HG03571 (cell line): ENCODE measurements at regions not wholly inside any gene's neighbourhood (a gene's known extent, or its start where the extent isn't known, plus 50 kb on each side); places are given as distances from the start of the nearest gene placed in this dataset.
"Not testable (repeated sequence)": the region's sequence is repeated elsewhere in the genome, so short reads cannot be mapped to it uniquely, and the experiment has no call there.

Source experiments
- ATAC-seq: cut with Tn5 transposase; IDR thresholded peaks from one replicate; pipeline ENCODE4 v1.9.1; 2021; ENCODE audit not compliant: unreplicated experiment

GRCh38 chr2:23036629-23037028 lies 348.4 kb upstream of the KLHL29 start:
- no peak for ATAC-seq

GRCh38 chr2:23037596-23037995 lies 347.4 kb upstream of the KLHL29 start:
- no peak for ATAC-seq

- no peak for ATAC-seq
These were observed 343.5 kb upstream of the KLHL29 start for GRCh38 chr2:23041443-23041842.

- ATAC-seq, result no peak
These were observed 342.6 kb upstream of the KLHL29 start for GRCh38 chr2:23042216-23042906.

- no peak for ATAC-seq
These were observed 334.6 kb upstream of the KLHL29 start for GRCh38 chr2:23050388-23050787.

- ATAC-seq, result no peak
These were observed 331.4 kb upstream of the KLHL29 start for GRCh38 chr2:23053601-23054000.

- ATAC-seq, result no peak
These were observed 329.7 kb upstream of the KLHL29 start for GRCh38 chr2:23055251-23055650.

- ATAC-seq, result not testable (repeated sequence)
These were observed 328.1 kb upstream of the KLHL29 start for GRCh38 chr2:23056846-23057245.

- no peak for ATAC-seq
These were observed 326.5 kb upstream of the KLHL29 start for GRCh38 chr2:23058435-23058834.

- no peak for ATAC-seq
These were observed 319.8 kb upstream of the KLHL29 start for GRCh38 chr2:23065210-23065609.

GRCh38 chr2:23065936-23066335 lies 319.0 kb upstream of the KLHL29 start:
- ATAC-seq, result no peak

GRCh38 chr2:23066686-23067085 lies 318.3 kb upstream of the KLHL29 start:
- ATAC-seq, result no peak

- ATAC-seq, result no peak
These were observed 315.8 kb upstream of the KLHL29 start for GRCh38 chr2:23069156-23069555.

GRCh38 chr2:23069923-23070322 lies 315.1 kb upstream of the KLHL29 start:
- ATAC-seq, result no peak

GRCh38 chr2:23073056-23073455 lies 311.9 kb upstream of the KLHL29 start:
- no peak for ATAC-seq

- no peak for ATAC-seq
These were observed 311.3 kb upstream of the KLHL29 start for GRCh38 chr2:23073671-23074070.

- no peak for ATAC-seq
These were observed 307.4 kb upstream of the KLHL29 start for GRCh38 chr2:23077596-23077995.

GRCh38 chr2:23078784-23079434 lies 306.1 kb upstream of the KLHL29 start:
- ATAC-seq, result no peak

- ATAC-seq, result no peak
These were observed 301.0 kb upstream of the KLHL29 start for GRCh38 chr2:23083966-23084365.

- ATAC-seq, result no peak
These were observed 294.0 kb upstream of the KLHL29 start for GRCh38 chr2:23091019-23091418.

GRCh38 chr2:23091900-23092299 lies 293.1 kb upstream of the KLHL29 start:
- no peak for ATAC-seq

GRCh38 chr2:23092831-23093230 lies 292.1 kb upstream of the KLHL29 start:
- no peak for ATAC-seq

- no peak for ATAC-seq
These were observed 291.5 kb upstream of the KLHL29 start for GRCh38 chr2:23093513-23093912.
